Keratinocyte (primary cell): ENCODE measurements at regions not wholly inside any gene's neighbourhood (a gene's known extent, or its start where the extent isn't known, plus 50 kb on each side); places are given as distances from the start of the nearest gene placed in this dataset.

Experiments used
- DNase-seq: peaks from one replicate; pipeline ENCODE4 v3.0.0-alpha.2; 2011; ENCODE audit warnings: low read depth, missing footprints, low spot score
- FAIRE-seq: peaks from 2 replicates; lab custom pipeline; 2011; peaks lifted over from hg19 to GRCh38; lab: Jason Lieb, UNC
- H2AFZ ChIP-seq: 2 replicates; pipeline ENCODE4 v1.6.0; 2012; ENCODE audit warnings: low read length, control low read depth, inconsistent platforms; ENCODE audit not compliant: control insufficient read depth
- H3K27ac ChIP-seq: 2 replicates; pipeline ENCODE4 v1.5.1; 2011; ENCODE audit warnings: low read length; ENCODE audit not compliant: control insufficient read depth, insufficient read depth
- H3K27me3 ChIP-seq: 3 replicates; pipeline ENCODE4 v1.6.0; 2011; ENCODE audit warnings: low read length; ENCODE audit not compliant: control insufficient read depth, insufficient read depth; ENCODE audit errors: extremely low read depth
- H3K36me3 ChIP-seq, 2 experiments: 2 replicates in 1 of 2; 3 replicates in 1 of 2; pipeline ENCODE4 v1.5.1; 2011; ENCODE audit warnings: low read length in 2 of 2, mild to moderate bottlenecking in 1 of 2; ENCODE audit not compliant: control insufficient read depth in 2 of 2, insufficient read depth in 2 of 2; ENCODE audit errors: extremely low read depth in 1 of 2
- H3K4me1 ChIP-seq: 3 replicates; pipeline ENCODE4 v1.5.1; 2011; ENCODE audit warnings: low read length; ENCODE audit not compliant: control insufficient read depth, insufficient read depth; ENCODE audit errors: extremely low read depth
- H3K4me2 ChIP-seq: 3 replicates; pipeline ENCODE4 v1.6.0; 2011; ENCODE audit warnings: low read depth, low read length; ENCODE audit not compliant: control insufficient read depth, insufficient read depth; ENCODE audit errors: extremely low read depth
- H3K4me3 ChIP-seq, 3 experiments: fragments of 200-600 bp in 1 of 3; sonication (generic) in 1 of 3; 2 replicates in 2 of 3; 3 replicates in 1 of 3; pipeline ENCODE4 v1.5.1; 2011 to 2016; ENCODE audit warnings: low read length in 3 of 3, mild to moderate bottlenecking in 3 of 3, control low read depth in 2 of 3, inconsistent platforms in 1 of 3, low read depth in 1 of 3, mixed read lengths in 1 of 3, mixed run types in 1 of 3, moderate library complexity in 1 of 3; ENCODE audit not compliant: control insufficient read depth in 2 of 3, insufficient read depth in 2 of 3; ENCODE audit errors: extremely low read depth in 1 of 3
- H3K79me2 ChIP-seq: 2 replicates; pipeline ENCODE4 v1.6.0; 2012; ENCODE audit warnings: low read length; ENCODE audit not compliant: control insufficient read depth, insufficient read depth
- H3K9ac ChIP-seq: 3 replicates; pipeline ENCODE4 v1.6.0; 2011; ENCODE audit warnings: low read length; ENCODE audit not compliant: control insufficient read depth, insufficient read depth; ENCODE audit errors: extremely low read depth
- H3K9me1 ChIP-seq: 3 replicates; pipeline ENCODE4 v1.6.0; 2011; ENCODE audit warnings: low read length; ENCODE audit not compliant: control insufficient read depth, insufficient read depth; ENCODE audit errors: extremely low read depth
- H3K9me3 ChIP-seq: 2 replicates; pipeline ENCODE4 v1.5.1; 2012; ENCODE audit warnings: low read depth, low read length; ENCODE audit not compliant: control insufficient read depth
- H4K20me1 ChIP-seq: 3 replicates; pipeline ENCODE4 v1.6.0; 2011; ENCODE audit warnings: low read length; ENCODE audit not compliant: control insufficient read depth, insufficient read depth; ENCODE audit errors: extremely low read depth
- CTCF ChIP-seq, 3 experiments: IDR thresholded peaks in 1 of 3; conservative IDR thresholded peaks in 1 of 3; optimal IDR thresholded peaks in 1 of 3; 2 replicates in 2 of 3; 3 replicates in 1 of 3; pipeline versions ENCODE3 to v1.5.1; 2011; ENCODE audit warnings: low read length in 3 of 3, mild to moderate bottlenecking in 3 of 3, moderate library complexity in 2 of 3, control low read depth in 1 of 3, inconsistent platforms in 1 of 3; ENCODE audit not compliant: insufficient read depth in 2 of 3; ENCODE audit errors: extremely low read depth in 1 of 3
- EZH2 ChIP-seq: IDR thresholded peaks from one replicate; pipeline ENCODE4 v1.6.1; 2012; ENCODE audit warnings: inconsistent platforms, mild to moderate bottlenecking, low read length, moderate library complexity
- dilution Hi-C: fragments of 300-500 bp; cut with MboI; formaldehyde crosslinking; loops from one replicate; pipeline ENCODE4 v1.7.0; 2020; ENCODE audit warnings: low sequenced_read_pairs; ENCODE audit not compliant: extremely low pct_ligation_motif_present

- Histone ChIP-seq H3K4me1 (no peaks in the 10 kb centered on the region), H3K9me3 (no peaks in the 10 kb centered on the region), H2AFZ (no peak overlapping the region), H3K9ac (no peak overlapping the region), H3K79me2 (no peaks in the 10 kb centered on the region), H3K9me1 (no peaks in the 10 kb centered on the region), H3K4me2 (no peak overlapping the region), H4K20me1 (no peaks in the 10 kb centered on the region), H3K27me3 (no peaks in the 10 kb centered on the region), H3K4me3 (no peak overlapping the region), H3K36me3 (no peaks in the 10 kb centered on the region), H3K27ac (no peak overlapping the region)
- TF ChIP-seq CTCF (optimal IDR thresholded peaks at IDR 0.05 in 1 of 3, IDR thresholded peaks at IDR 0.05 in 1 of 3, conservative IDR thresholded peaks at IDR 0.05 in 1 of 3; ENCODE audit: extremely low read depth in 1 of 3, insufficient read depth in 2 of 3, low read length in 3 of 3) (no peak), EZH2 (no peak)
- DNase-seq (no peak), FAIRE-seq (no peak)
- dilution Hi-C loops: no loop called here
Observed at GRCh38 chr3:96410006-96410730, 404.2 kb upstream of the EPHA6 start.

- dilution Hi-C loops: no loop called here
- H4K20me1 ChIP-seq: no peaks in the 10 kb centered on the region
- H3K4me1 ChIP-seq: no peaks in the 10 kb centered on the region
- no peaks in the 10 kb centered on the region for H3K9me3 ChIP-seq
- no peaks in the 10 kb centered on the region for H3K27me3 ChIP-seq
- no peak overlapping the region for H3K4me2 ChIP-seq
- no peaks in the 10 kb centered on the region for H3K79me2 ChIP-seq
- H3K9me1 ChIP-seq: no peaks in the 10 kb centered on the region
- FAIRE-seq (no peak), DNase-seq (no peak)
- H3K4me3 ChIP-seq: no peak overlapping the region
- no peak overlapping the region for H3K9ac ChIP-seq
- H3K36me3 ChIP-seq: no peaks in the 10 kb centered on the region
- no peak for TF ChIP-seq CTCF (optimal IDR thresholded peaks at IDR 0.05 in 1 of 3, IDR thresholded peaks at IDR 0.05 in 1 of 3, conservative IDR thresholded peaks at IDR 0.05 in 1 of 3; ENCODE audit: extremely low read depth in 1 of 3, insufficient read depth in 2 of 3, low read length in 3 of 3)
- H2AFZ ChIP-seq: no peak overlapping the region
- no peak overlapping the region for H3K27ac ChIP-seq
Observed at GRCh38 chr3:96416549-96417255, 397.7 kb upstream of the EPHA6 start.
